ENCODE measurements at regions not wholly inside any gene's neighbourhood (a gene's known extent, or its start where the extent isn't known, plus 50 kb on each side); places are given as distances from the start of the nearest gene placed in this dataset.

GRCh38 chr1:234730770-234731568 is 121.0 kb upstream of the IRF2BP2 start (continued):
- TF ChIP-seq, protein P1, sequence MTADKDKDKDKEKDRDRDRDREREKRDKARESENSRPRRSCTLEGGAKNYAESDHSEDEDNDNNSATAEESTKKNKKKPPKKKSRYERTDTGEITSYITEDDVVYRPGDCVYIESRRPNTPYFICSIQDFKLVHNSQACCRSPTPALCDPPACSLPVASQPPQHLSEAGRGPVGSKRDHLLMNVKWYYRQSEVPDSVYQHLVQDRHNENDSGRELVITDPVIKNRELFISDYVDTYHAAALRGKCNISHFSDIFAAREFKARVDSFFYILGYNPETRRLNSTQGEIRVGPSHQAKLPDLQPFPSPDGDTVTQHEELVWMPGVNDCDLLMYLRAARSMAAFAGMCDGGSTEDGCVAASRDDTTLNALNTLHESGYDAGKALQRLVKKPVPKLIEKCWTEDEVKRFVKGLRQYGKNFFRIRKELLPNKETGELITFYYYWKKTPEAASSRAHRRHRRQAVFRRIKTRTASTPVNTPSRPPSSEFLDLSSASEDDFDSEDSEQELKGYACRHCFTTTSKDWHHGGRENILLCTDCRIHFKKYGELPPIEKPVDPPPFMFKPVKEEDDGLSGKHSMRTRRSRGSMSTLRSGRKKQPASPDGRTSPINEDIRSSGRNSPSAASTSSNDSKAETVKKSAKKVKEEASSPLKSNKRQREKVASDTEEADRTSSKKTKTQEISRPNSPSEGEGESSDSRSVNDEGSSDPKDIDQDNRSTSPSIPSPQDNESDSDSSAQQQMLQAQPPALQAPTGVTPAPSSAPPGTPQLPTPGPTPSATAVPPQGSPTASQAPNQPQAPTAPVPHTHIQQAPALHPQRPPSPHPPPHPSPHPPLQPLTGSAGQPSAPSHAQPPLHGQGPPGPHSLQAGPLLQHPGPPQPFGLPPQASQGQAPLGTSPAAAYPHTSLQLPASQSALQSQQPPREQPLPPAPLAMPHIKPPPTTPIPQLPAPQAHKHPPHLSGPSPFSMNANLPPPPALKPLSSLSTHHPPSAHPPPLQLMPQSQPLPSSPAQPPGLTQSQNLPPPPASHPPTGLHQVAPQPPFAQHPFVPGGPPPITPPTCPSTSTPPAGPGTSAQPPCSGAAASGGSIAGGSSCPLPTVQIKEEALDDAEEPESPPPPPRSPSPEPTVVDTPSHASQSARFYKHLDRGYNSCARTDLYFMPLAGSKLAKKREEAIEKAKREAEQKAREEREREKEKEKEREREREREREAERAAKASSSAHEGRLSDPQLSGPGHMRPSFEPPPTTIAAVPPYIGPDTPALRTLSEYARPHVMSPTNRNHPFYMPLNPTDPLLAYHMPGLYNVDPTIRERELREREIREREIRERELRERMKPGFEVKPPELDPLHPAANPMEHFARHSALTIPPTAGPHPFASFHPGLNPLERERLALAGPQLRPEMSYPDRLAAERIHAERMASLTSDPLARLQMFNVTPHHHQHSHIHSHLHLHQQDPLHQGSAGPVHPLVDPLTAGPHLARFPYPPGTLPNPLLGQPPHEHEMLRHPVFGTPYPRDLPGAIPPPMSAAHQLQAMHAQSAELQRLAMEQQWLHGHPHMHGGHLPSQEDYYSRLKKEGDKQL (CRISPR knock-in tag; IDR thresholded peaks at IDR 0.05; ENCODE audit: borderline replicate concordance): no peak
- TF ChIP-seq, protein P2, sequence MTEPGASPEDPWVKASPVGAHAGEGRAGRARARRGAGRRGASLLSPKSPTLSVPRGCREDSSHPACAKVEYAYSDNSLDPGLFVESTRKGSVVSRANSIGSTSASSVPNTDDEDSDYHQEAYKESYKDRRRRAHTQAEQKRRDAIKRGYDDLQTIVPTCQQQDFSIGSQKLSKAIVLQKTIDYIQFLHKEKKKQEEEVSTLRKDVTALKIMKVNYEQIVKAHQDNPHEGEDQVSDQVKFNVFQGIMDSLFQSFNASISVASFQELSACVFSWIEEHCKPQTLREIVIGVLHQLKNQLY (CRISPR knock-in tag; conservative IDR thresholded peaks at IDR 0.05): no peak
- TF ChIP-seq, protein P3, sequence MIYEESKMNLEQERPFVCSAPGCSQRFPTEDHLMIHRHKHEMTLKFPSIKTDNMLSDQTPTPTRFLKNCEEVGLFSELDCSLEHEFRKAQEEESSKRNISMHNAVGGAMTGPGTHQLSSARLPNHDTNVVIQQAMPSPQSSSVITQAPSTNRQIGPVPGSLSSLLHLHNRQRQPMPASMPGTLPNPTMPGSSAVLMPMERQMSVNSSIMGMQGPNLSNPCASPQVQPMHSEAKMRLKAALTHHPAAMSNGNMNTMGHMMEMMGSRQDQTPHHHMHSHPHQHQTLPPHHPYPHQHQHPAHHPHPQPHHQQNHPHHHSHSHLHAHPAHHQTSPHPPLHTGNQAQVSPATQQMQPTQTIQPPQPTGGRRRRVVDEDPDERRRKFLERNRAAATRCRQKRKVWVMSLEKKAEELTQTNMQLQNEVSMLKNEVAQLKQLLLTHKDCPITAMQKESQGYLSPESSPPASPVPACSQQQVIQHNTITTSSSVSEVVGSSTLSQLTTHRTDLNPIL (CRISPR knock-in tag; IDR thresholded peaks at IDR 0.05): no peak
- no peak for TF ChIP-seq LEF1 (IDR thresholded peaks at IDR 0.05)
- TF ChIP-seq, protein P4, sequence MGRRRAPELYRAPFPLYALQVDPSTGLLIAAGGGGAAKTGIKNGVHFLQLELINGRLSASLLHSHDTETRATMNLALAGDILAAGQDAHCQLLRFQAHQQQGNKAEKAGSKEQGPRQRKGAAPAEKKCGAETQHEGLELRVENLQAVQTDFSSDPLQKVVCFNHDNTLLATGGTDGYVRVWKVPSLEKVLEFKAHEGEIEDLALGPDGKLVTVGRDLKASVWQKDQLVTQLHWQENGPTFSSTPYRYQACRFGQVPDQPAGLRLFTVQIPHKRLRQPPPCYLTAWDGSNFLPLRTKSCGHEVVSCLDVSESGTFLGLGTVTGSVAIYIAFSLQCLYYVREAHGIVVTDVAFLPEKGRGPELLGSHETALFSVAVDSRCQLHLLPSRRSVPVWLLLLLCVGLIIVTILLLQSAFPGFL (CRISPR knock-in tag; IDR thresholded peaks at IDR 0.05): no peak
- TF ChIP-seq ETV5 (CRISPR knock-in tag; IDR thresholded peaks at IDR 0.05; ENCODE audit: low read depth): no peak
- TF ChIP-seq CBX5 (IDR thresholded peaks at IDR 0.05; ENCODE audit: borderline replicate concordance, low read depth): no peak
- TF ChIP-seq POLR2G (IDR thresholded peaks at IDR 0.05; ENCODE audit: low read depth, low read length): no peak
- 0 out of 2 replicates have a peak, but pooled peaks have one; percentile 20 for TF ChIP-seq PHB2 (IDR thresholded peaks at IDR 0.05; ENCODE audit: low read depth)
- TF ChIP-seq JUNB (CRISPR knock-in tag; conservative IDR thresholded peaks at IDR 0.05): no peak
- TF ChIP-seq CREB3 (tag; conservative IDR thresholded peaks at IDR 0.05; ENCODE audit: low read depth): no peak
- peak; percentile 44; the same call in 1 of the 2 replicates for TF ChIP-seq RB1 (IDR thresholded peaks at IDR 0.05; ENCODE audit: low read depth)
- TF ChIP-seq, protein P5, sequence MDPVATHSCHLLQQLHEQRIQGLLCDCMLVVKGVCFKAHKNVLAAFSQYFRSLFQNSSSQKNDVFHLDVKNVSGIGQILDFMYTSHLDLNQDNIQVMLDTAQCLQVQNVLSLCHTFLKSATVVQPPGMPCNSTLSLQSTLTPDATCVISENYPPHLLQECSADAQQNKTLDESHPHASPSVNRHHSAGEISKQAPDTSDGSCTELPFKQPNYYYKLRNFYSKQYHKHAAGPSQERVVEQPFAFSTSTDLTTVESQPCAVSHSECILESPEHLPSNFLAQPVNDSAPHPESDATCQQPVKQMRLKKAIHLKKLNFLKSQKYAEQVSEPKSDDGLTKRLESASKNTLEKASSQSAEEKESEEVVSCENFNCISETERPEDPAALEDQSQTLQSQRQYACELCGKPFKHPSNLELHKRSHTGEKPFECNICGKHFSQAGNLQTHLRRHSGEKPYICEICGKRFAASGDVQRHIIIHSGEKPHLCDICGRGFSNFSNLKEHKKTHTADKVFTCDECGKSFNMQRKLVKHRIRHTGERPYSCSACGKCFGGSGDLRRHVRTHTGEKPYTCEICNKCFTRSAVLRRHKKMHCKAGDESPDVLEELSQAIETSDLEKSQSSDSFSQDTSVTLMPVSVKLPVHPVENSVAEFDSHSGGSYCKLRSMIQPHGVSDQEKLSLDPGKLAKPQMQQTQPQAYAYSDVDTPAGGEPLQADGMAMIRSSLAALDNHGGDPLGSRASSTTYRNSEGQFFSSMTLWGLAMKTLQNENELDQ (CRISPR knock-in tag; IDR thresholded peaks at IDR 0.05; ENCODE audit: borderline replicate concordance): no peak
- peak; percentile 64 to 73 for TF ChIP-seq RAD21 (CRISPR knock-in tag; conservative IDR thresholded peaks at IDR 0.05 in 1 of 2, IDR thresholded peaks at IDR 0.05 in 1 of 2)

Measured in K562 (cell line).